ENCODE measurements at regions not wholly inside any gene's neighbourhood (a gene's known extent, or its start where the extent isn't known, plus 50 kb on each side); places are given as distances from the start of the nearest gene placed in this dataset.

- H3K27ac ChIP-seq (ENCODE audit: low read depth, low read length) = no peak overlapping the region
- no peaks in the 10 kb centered on the region for H3K79me2 ChIP-seq (ENCODE audit: insufficient read depth, low read length)
- no peaks in the 10 kb centered on the region for H3K4me1 ChIP-seq (ENCODE audit: insufficient read depth, low read length)
- no peaks in the 10 kb centered on the region for H3K9me3 ChIP-seq (ENCODE audit: low read depth, low read length)
- no peaks in the 10 kb centered on the region for H4K20me1 ChIP-seq (ENCODE audit: insufficient read depth, low read length)
- H3K4me3 ChIP-seq (ENCODE audit: insufficient read depth, low read length) = no peak overlapping the region
- TF ChIP-seq, protein P1, sequence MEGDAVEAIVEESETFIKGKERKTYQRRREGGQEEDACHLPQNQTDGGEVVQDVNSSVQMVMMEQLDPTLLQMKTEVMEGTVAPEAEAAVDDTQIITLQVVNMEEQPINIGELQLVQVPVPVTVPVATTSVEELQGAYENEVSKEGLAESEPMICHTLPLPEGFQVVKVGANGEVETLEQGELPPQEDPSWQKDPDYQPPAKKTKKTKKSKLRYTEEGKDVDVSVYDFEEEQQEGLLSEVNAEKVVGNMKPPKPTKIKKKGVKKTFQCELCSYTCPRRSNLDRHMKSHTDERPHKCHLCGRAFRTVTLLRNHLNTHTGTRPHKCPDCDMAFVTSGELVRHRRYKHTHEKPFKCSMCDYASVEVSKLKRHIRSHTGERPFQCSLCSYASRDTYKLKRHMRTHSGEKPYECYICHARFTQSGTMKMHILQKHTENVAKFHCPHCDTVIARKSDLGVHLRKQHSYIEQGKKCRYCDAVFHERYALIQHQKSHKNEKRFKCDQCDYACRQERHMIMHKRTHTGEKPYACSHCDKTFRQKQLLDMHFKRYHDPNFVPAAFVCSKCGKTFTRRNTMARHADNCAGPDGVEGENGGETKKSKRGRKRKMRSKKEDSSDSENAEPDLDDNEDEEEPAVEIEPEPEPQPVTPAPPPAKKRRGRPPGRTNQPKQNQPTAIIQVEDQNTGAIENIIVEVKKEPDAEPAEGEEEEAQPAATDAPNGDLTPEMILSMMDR (IDR thresholded peaks at IDR 0.05; ENCODE audit: extremely low read depth, low read depth, low read length) = no peak
- H3K4me2 ChIP-seq (ENCODE audit: insufficient read depth, low read length) = no peak overlapping the region
- DNase-seq (ENCODE audit: insufficient read length, low spot score, missing footprints) = no peak
- no peaks in the 10 kb centered on the region for H3K36me3 ChIP-seq (ENCODE audit: insufficient read depth, low read length)
- H2AFZ ChIP-seq (ENCODE audit: low read length) = no peak overlapping the region
- no peaks in the 10 kb centered on the region for H3K27me3 ChIP-seq (ENCODE audit: insufficient read depth, low read length)
These were observed 74.1 kb downstream of the ZNF648 start for GRCh38 chr1:181987334-181987895.

GRCh38 chr1:181986907-181987305 lies 74.6 kb downstream of the ZNF648 start:
- H2AFZ ChIP-seq (ENCODE audit: low read length) = no peak overlapping the region
- no peaks in the 10 kb centered on the region for H3K36me3 ChIP-seq (ENCODE audit: insufficient read depth, low read length)
- H4K20me1 ChIP-seq (ENCODE audit: insufficient read depth, low read length) = no peaks in the 10 kb centered on the region
- H3K4me3 ChIP-seq (ENCODE audit: insufficient read depth, low read length) = no peak overlapping the region
- no peaks in the 10 kb centered on the region for H3K27me3 ChIP-seq (ENCODE audit: insufficient read depth, low read length)
- no peaks in the 10 kb centered on the region for H3K4me1 ChIP-seq (ENCODE audit: insufficient read depth, low read length)
- DNase-seq (ENCODE audit: insufficient read length, low spot score, missing footprints) = no peak
- H3K4me2 ChIP-seq (ENCODE audit: insufficient read depth, low read length) = no peak overlapping the region
- no peaks in the 10 kb centered on the region for H3K79me2 ChIP-seq (ENCODE audit: insufficient read depth, low read length)
- TF ChIP-seq, protein P1 (IDR thresholded peaks at IDR 0.05; ENCODE audit: extremely low read depth, low read depth, low read length) = no peak
- no peaks in the 10 kb centered on the region for H3K9me3 ChIP-seq (ENCODE audit: low read depth, low read length)
- H3K27ac ChIP-seq (ENCODE audit: low read depth, low read length) = no peak overlapping the region

DNA sequence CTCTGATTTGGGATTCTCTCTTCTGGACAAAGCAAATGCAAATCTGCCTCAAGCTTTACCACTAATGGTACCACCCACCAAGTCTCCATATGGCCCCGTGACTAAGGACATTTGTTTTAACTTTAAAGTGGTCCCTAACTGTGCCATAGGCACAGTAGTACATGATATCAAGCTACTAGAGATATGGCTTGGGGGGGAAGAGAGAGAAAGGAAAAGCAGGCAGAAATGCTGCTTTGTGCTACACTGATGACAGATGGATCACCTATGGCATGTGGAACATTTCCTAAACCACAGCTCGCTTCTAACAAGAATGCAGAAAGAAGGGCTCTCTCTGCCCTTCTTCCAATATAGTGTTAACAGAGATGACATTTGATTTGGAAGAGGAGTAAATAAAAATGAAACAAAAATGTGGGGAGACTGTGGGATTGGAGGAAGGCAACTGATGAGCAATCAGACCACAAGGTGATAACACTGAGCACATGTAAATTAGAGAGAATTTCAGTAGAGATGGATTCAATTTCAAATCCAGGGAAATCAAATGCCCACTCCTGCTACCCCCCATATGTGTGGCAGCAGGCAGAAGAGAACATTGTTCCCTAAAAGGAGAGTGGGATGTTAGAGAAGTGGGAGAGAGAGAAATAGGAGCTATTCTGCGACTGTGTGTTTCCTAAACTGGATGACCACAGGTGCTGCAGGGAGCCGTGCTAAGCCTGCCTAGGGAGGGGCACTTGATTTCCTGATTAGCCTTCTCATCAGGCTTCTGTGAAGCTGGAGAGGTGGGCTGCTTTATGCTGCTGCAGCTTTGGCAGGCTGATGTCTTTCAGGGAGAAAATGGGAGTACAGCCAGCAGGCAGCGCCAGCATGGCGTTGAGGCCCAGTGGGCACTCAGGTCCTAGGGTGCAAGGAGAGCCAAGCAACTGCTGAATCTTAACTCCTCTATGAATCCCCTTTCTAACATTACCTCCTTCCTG lies 75.3 kb downstream of the ZNF648 start:
- no peak overlapping the region for H3K4me2 ChIP-seq (ENCODE audit: insufficient read depth, low read length)
- DNase-seq (ENCODE audit: insufficient read length, low spot score, missing footprints) = no peak
- no peaks in the 10 kb centered on the region for H4K20me1 ChIP-seq (ENCODE audit: insufficient read depth, low read length)
- H3K27ac ChIP-seq (ENCODE audit: low read depth, low read length) = no peak overlapping the region
- H3K36me3 ChIP-seq (ENCODE audit: insufficient read depth, low read length) = no peaks in the 10 kb centered on the region
- H2AFZ ChIP-seq (ENCODE audit: low read length) = no peak overlapping the region
- H3K9me3 ChIP-seq (ENCODE audit: low read depth, low read length) = no peaks in the 10 kb centered on the region
- no peak overlapping the region for H3K4me3 ChIP-seq (ENCODE audit: insufficient read depth, low read length)
- TF ChIP-seq, protein P1 (IDR thresholded peaks at IDR 0.05; ENCODE audit: extremely low read depth, low read depth, low read length) = no peak
- no peaks in the 10 kb centered on the region for H3K79me2 ChIP-seq (ENCODE audit: insufficient read depth, low read length)
- no peaks in the 10 kb centered on the region for H3K27me3 ChIP-seq (ENCODE audit: insufficient read depth, low read length)
- no peaks in the 10 kb centered on the region for H3K4me1 ChIP-seq (ENCODE audit: insufficient read depth, low read length)

GRCh38 chr1:181985281-181985680 lies 76.2 kb downstream of the ZNF648 start:
- Histone ChIP-seq H3K4me1 (ENCODE audit: insufficient read depth, low read length) (no peaks in the 10 kb centered on the region), H3K27me3 (ENCODE audit: insufficient read depth, low read length) (no peaks in the 10 kb centered on the region), H3K27ac (ENCODE audit: low read depth, low read length) (no peak overlapping the region), H3K36me3 (ENCODE audit: insufficient read depth, low read length) (no peaks in the 10 kb centered on the region), H3K4me2 (ENCODE audit: insufficient read depth, low read length) (no peak overlapping the region), H4K20me1 (ENCODE audit: insufficient read depth, low read length) (no peaks in the 10 kb centered on the region), H3K4me3 (ENCODE audit: insufficient read depth, low read length) (no peak overlapping the region), H3K9me3 (ENCODE audit: low read depth, low read length) (no peaks in the 10 kb centered on the region), H2AFZ (ENCODE audit: low read length) (no peak overlapping the region), H3K79me2 (ENCODE audit: insufficient read depth, low read length) (no peaks in the 10 kb centered on the region)
- TF ChIP-seq, protein P1 (IDR thresholded peaks at IDR 0.05; ENCODE audit: extremely low read depth, low read depth, low read length) = no peak
- no peak for DNase-seq (ENCODE audit: insufficient read length, low spot score, missing footprints)
